Iris pigment epithelial cell (primary cell): ENCODE measurements at regions not wholly inside any gene's neighbourhood (a gene's known extent, or its start where the extent isn't known, plus 50 kb on each side); places are given as distances from the start of the nearest gene placed in this dataset.

Experiments
- DNase-seq: peaks from one replicate; pipeline ENCODE4 v3.0.0-alpha.2; 2011; ENCODE audit warnings: low read depth

- no peak for DNase-seq
Measured at GRCh38 chr7:153385502-153385901, 626.0 kb downstream of the ACTR3B start.

- no peak for DNase-seq
Measured at GRCh38 chr7:153386556-153386955, 627.0 kb downstream of the ACTR3B start.

GRCh38 chr7:153388611-153389010 is 629.1 kb downstream of the ACTR3B start:
- DNase-seq: no peak

GRCh38 chr7:153389261-153389660 is 629.7 kb downstream of the ACTR3B start:
- DNase-seq: no peak

GRCh38 chr7:153390955-153391354 is 631.4 kb downstream of the ACTR3B start:
- no peak for DNase-seq

GRCh38 chr7:153392726-153393125 is 633.2 kb downstream of the ACTR3B start:
- DNase-seq: no peak

- DNase-seq: no peak
Measured at GRCh38 chr7:153393666-153394065, 634.1 kb downstream of the ACTR3B start.

- DNase-seq: no peak
Measured at GRCh38 chr7:153396475-153396874, 636.9 kb downstream of the ACTR3B start.

GRCh38 chr7:153397459-153397858 is 637.9 kb downstream of the ACTR3B start:
- no peak for DNase-seq

GRCh38 chr7:153397906-153398305 is 638.4 kb downstream of the ACTR3B start:
- no peak for DNase-seq

GRCh38 chr7:153398370-153398769 is 638.8 kb downstream of the ACTR3B start:
- DNase-seq: no peak

- no peak for DNase-seq
Measured at GRCh38 chr7:153398789-153399553, 639.4 kb downstream of the ACTR3B start.

GRCh38 chr7:153399554-153399940 is 640.0 kb downstream of the ACTR3B start:
- no peak for DNase-seq

- no peak for DNase-seq
Measured at GRCh38 chr7:153400735-153401593, 641.4 kb downstream of the ACTR3B start.

- no peak for DNase-seq
Measured at GRCh38 chr7:153401795-153402720, 642.5 kb downstream of the ACTR3B start.

GRCh38 chr7:153402721-153403541 is 643.4 kb downstream of the ACTR3B start:
- no peak for DNase-seq

GRCh38 chr7:153404124-153404523 is 644.6 kb downstream of the ACTR3B start:
- no peak for DNase-seq

- no peak for DNase-seq
Measured at GRCh38 chr7:153404781-153405279, 645.3 kb downstream of the ACTR3B start.

GRCh38 chr7:153405704-153406485 is 646.3 kb upstream of the DPP6 start:
- no peak for DNase-seq

- DNase-seq: no peak
Measured at GRCh38 chr7:153406486-153406872, 645.7 kb upstream of the DPP6 start.
